ENCODE measurements at regions not wholly inside any gene's neighbourhood (a gene's known extent, or its start where the extent isn't known, plus 50 kb on each side); places are given as distances from the start of the nearest gene placed in this dataset.
"Not testable (repeated sequence)": the region's sequence is repeated elsewhere in the genome, so short reads cannot be mapped to it uniquely, and the experiment has no call there.

DNA sequence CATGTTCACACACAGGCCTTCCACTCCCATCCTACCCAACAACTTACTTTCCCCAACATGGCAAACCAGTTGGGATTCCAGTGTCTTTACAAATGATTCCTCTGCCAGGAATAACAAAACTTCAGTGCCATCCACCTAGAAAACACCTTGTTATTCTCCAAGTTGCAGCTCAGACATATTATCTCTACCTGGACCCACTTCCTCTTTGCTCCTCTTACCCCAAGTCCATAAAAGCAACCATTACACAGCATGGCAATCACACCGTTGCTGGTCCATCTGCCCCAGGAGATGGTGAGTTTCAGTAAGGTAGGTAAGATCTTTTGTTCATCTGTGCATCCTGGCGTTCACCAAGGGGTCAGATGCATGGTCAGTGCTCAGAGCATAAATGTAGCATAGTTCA, 66.0 kb upstream of the CSF1 start:
- 93% methylated on average over 2 of the region's 2 CpGs for WGBS
- no peak for DNase-seq (ENCODE audit: low spot score)
- Histone ChIP-seq H3K4me3 (ENCODE audit: low read depth in 1 of 3, low read length in 3 of 3) (no peak overlapping the region), H3K36me3 (ENCODE audit: control insufficient read depth in 4 of 4, insufficient read depth in 3 of 4, low read depth in 1 of 4, low read length in 3 of 4) (no peaks in the 10 kb centered on the region), H3K27me3 (ENCODE audit: control insufficient read depth in 4 of 4, insufficient read depth in 4 of 4, low read length in 3 of 4) (no peaks in the 10 kb centered on the region), H3K27ac (ENCODE audit: low read depth in 1 of 2, low read length in 2 of 2) (no peak overlapping the region), H3K4me1 (ENCODE audit: control insufficient read depth in 4 of 4, insufficient read depth in 4 of 4, low read length in 3 of 4) (no peaks in the 10 kb centered on the region), H3K9me3 (ENCODE audit: control insufficient read depth in 4 of 4, low read length in 3 of 4) (no peaks in the 10 kb centered on the region), H3K9ac (ENCODE audit: low read depth in 1 of 2, low read length in 2 of 2) (no peak overlapping the region)
- TF ChIP-seq, protein P1, sequence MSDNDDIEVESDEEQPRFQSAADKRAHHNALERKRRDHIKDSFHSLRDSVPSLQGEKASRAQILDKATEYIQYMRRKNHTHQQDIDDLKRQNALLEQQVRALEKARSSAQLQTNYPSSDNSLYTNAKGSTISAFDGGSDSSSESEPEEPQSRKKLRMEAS (IDR thresholded peaks at IDR 0.05), result no peak
- TF ChIP-seq RXRA (IDR thresholded peaks at IDR 0.05) (no peak), SP1 (IDR thresholded peaks at IDR 0.05) (no peak), HNF4A (conservative IDR thresholded peaks at IDR 0.05) (no peak), GABPA (IDR thresholded peaks at IDR 0.05 in 1 of 2, conservative IDR thresholded peaks at IDR 0.05 in 1 of 2) (no peak), TAF1 (conservative IDR thresholded peaks at IDR 0.05) (no peak)
- TF ChIP-seq, protein P2, sequence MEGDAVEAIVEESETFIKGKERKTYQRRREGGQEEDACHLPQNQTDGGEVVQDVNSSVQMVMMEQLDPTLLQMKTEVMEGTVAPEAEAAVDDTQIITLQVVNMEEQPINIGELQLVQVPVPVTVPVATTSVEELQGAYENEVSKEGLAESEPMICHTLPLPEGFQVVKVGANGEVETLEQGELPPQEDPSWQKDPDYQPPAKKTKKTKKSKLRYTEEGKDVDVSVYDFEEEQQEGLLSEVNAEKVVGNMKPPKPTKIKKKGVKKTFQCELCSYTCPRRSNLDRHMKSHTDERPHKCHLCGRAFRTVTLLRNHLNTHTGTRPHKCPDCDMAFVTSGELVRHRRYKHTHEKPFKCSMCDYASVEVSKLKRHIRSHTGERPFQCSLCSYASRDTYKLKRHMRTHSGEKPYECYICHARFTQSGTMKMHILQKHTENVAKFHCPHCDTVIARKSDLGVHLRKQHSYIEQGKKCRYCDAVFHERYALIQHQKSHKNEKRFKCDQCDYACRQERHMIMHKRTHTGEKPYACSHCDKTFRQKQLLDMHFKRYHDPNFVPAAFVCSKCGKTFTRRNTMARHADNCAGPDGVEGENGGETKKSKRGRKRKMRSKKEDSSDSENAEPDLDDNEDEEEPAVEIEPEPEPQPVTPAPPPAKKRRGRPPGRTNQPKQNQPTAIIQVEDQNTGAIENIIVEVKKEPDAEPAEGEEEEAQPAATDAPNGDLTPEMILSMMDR (IDR thresholded peaks at IDR 0.05; ENCODE audit: low read depth, low read length, missing input control), result no peak
- TF ChIP-seq, protein P3, sequence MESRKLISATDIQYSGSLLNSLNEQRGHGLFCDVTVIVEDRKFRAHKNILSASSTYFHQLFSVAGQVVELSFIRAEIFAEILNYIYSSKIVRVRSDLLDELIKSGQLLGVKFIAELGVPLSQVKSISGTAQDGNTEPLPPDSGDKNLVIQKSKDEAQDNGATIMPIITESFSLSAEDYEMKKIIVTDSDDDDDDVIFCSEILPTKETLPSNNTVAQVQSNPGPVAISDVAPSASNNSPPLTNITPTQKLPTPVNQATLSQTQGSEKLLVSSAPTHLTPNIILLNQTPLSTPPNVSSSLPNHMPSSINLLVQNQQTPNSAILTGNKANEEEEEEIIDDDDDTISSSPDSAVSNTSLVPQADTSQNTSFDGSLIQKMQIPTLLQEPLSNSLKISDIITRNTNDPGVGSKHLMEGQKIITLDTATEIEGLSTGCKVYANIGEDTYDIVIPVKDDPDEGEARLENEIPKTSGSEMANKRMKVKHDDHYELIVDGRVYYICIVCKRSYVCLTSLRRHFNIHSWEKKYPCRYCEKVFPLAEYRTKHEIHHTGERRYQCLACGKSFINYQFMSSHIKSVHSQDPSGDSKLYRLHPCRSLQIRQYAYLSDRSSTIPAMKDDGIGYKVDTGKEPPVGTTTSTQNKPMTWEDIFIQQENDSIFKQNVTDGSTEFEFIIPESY (IDR thresholded peaks at IDR 0.05), result no peak

DNA sequence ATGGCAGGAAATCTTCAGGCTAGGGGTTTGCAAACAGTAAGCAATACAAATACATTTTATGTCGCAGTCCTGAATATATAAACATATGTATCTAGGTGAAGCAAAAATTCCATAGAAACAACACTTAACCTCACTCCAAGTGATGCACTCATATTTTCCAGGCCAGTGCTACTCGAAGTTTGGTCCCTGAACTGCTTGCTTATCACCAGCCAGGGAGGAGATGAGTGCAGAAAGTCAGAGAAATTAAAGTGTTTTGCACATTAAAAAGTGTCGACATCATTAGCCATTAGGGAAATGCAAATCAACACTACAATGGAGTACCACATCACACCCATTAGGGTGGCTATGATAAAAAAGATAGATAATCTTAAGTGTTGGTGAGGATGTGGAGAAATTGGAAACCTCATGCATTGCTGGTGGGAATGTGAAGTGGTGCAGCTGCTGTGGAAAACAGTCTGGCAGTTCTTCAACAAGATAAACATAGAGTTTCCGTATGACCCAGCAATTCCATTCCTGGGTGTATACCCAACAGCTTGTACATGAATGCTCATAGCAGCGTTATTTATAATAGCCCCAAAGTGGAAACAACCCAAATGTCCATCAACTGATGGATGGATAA, 70.5 kb upstream of the CSF1 start:
- TF ChIP-seq JUND (IDR thresholded peaks at IDR 0.05) (peak in 1 of 2 donors; percentile 21), SP1 (IDR thresholded peaks at IDR 0.05) (no peak), RXRA (IDR thresholded peaks at IDR 0.05) (no peak)
- TF ChIP-seq, protein P4, sequence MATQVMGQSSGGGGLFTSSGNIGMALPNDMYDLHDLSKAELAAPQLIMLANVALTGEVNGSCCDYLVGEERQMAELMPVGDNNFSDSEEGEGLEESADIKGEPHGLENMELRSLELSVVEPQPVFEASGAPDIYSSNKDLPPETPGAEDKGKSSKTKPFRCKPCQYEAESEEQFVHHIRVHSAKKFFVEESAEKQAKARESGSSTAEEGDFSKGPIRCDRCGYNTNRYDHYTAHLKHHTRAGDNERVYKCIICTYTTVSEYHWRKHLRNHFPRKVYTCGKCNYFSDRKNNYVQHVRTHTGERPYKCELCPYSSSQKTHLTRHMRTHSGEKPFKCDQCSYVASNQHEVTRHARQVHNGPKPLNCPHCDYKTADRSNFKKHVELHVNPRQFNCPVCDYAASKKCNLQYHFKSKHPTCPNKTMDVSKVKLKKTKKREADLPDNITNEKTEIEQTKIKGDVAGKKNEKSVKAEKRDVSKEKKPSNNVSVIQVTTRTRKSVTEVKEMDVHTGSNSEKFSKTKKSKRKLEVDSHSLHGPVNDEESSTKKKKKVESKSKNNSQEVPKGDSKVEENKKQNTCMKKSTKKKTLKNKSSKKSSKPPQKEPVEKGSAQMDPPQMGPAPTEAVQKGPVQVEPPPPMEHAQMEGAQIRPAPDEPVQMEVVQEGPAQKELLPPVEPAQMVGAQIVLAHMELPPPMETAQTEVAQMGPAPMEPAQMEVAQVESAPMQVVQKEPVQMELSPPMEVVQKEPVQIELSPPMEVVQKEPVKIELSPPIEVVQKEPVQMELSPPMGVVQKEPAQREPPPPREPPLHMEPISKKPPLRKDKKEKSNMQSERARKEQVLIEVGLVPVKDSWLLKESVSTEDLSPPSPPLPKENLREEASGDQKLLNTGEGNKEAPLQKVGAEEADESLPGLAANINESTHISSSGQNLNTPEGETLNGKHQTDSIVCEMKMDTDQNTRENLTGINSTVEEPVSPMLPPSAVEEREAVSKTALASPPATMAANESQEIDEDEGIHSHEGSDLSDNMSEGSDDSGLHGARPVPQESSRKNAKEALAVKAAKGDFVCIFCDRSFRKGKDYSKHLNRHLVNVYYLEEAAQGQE (IDR thresholded peaks at IDR 0.05), result no peak
- TF ChIP-seq, protein P3 (IDR thresholded peaks at IDR 0.05), result no peak
- Histone ChIP-seq H3K9ac (ENCODE audit: low read depth in 1 of 2, low read length in 2 of 2) (no peak overlapping the region), H3K9me3 (ENCODE audit: control insufficient read depth in 4 of 4, low read length in 3 of 4) (no peaks in the 10 kb centered on the region), H3K4me3 (ENCODE audit: low read depth in 1 of 3, low read length in 3 of 3) (no peak overlapping the region), H3K36me3 (ENCODE audit: control insufficient read depth in 4 of 4, insufficient read depth in 3 of 4, low read depth in 1 of 4, low read length in 3 of 4) (no peaks in the 10 kb centered on the region), H3K27me3 (ENCODE audit: control insufficient read depth in 4 of 4, insufficient read depth in 4 of 4, low read length in 3 of 4) (no peaks in the 10 kb centered on the region), H3K4me1 (ENCODE audit: control insufficient read depth in 4 of 4, insufficient read depth in 4 of 4, low read length in 3 of 4) (no peaks in the 10 kb centered on the region), H3K27ac (ENCODE audit: low read depth in 1 of 2, low read length in 2 of 2) (no peak overlapping the region)
- WGBS, result 80% methylated on average over 5 of the region's 5 CpGs
- DNase-seq (ENCODE audit: low spot score), result no peak

DNA sequence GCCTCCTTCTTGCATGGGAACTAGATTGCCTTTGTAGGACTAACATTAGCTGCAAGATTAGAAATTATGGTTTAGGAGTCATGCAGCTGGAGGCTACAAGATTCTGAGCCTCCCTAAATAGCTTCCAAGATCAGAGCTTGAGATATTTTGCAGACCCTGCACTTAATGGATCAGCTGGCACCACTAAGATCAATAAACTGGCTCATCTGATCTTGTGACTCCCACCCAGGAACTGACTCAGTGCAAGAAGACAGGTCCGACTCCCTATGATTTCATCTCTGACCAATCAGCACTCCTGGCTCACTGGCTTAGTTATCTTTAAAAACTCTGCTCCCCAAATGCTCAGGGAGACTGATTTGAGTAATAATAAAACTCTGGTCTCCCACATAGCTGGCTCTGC, 71.4 kb upstream of the CSF1 start:
- H3K27ac ChIP-seq (ENCODE audit: low read depth in 1 of 2, low read length in 2 of 2); H3K9ac ChIP-seq (ENCODE audit: low read depth in 1 of 2, low read length in 2 of 2); H3K27me3 ChIP-seq (ENCODE audit: control insufficient read depth in 4 of 4, insufficient read depth in 4 of 4, low read length in 3 of 4); DNase-seq (ENCODE audit: low spot score); H3K4me1 ChIP-seq (ENCODE audit: control insufficient read depth in 4 of 4, insufficient read depth in 4 of 4, low read length in 3 of 4); H3K36me3 ChIP-seq (ENCODE audit: control insufficient read depth in 4 of 4, insufficient read depth in 3 of 4, low read depth in 1 of 4, low read length in 3 of 4); H3K4me3 ChIP-seq (ENCODE audit: low read depth in 1 of 3, low read length in 3 of 3); H3K9me3 ChIP-seq (ENCODE audit: control insufficient read depth in 4 of 4, low read length in 3 of 4): not testable (repeated sequence)
- WGBS, result 81% methylated on average over 1 of the region's 1 CpG

Measured in liver (tissue), 8 donors.